B cell (primary cell): ENCODE measurements at regions not wholly inside any gene's neighbourhood (a gene's known extent, or its start where the extent isn't known, plus 50 kb on each side); places are given as distances from the start of the nearest gene placed in this dataset.

Source experiments
- ATAC-seq: fragments of 200-7000 bp; cut with Tn5 transposase; one replicate; pipeline ENCODE4 v1.10.0; 2021; ENCODE audit warnings: low read depth, mild to moderate bottlenecking, moderate number of reproducible peaks, moderate library complexity
- CTCF ChIA-PET: fragments of 350-600 bp; sonication (Branson Sonifier 250); formaldehyde crosslinking; loops from one replicate; lab custom pipeline; 2021; ENCODE audit warnings: antibody characterized with exemption, inconsistent platforms; lab: Charles Lee
- POLR2A ChIA-PET: fragments of 350-600 bp; sonication (Branson Sonifier 250); formaldehyde crosslinking; loops from one replicate; lab custom pipeline; 2021; ENCODE audit warnings: antibody characterized with exemption; lab: Charles Lee
- DNase-seq: peaks from one replicate; pipeline ENCODE4 v3.0.0; 2013
- H2AFZ ChIP-seq: 2 replicates; pipeline ENCODE4 v1.6.1; 2012; ENCODE audit warnings: mild to moderate bottlenecking, low read depth, low read length; ENCODE audit not compliant: insufficient read depth, poor library complexity, severe bottlenecking
- H3K27ac ChIP-seq, 2 donors: 1 replicate in 1 of 2; 2 replicates in 1 of 2; pipeline ENCODE4 v1.5.1; 2012 to 2013; ENCODE audit warnings: low read length in 2 of 2, mild to moderate bottlenecking in 2 of 2, moderate library complexity in 1 of 2
- H3K27me3 ChIP-seq, 4 experiments: fragments of 200-600 bp in 1 of 4; sonication (generic) in 1 of 4; replicated peaks in 1 of 4; 1 replicate in 2 of 4; 2 replicates in 2 of 4; pipeline versions ENCODE4 v1.6.1 to v1.7.0; 2013 to 2016; ENCODE audit warnings: low read length in 3 of 4, mild to moderate bottlenecking in 2 of 4, mixed read lengths in 1 of 4, moderate library complexity in 1 of 4; ENCODE audit not compliant: insufficient read depth in 4 of 4, control insufficient read depth in 3 of 4; ENCODE audit errors: control extremely low read depth in 1 of 4
- H3K36me3 ChIP-seq, 2 experiments: replicated peaks in 1 of 2; 1 replicate in 1 of 2; 2 replicates in 1 of 2; pipeline versions ENCODE4 v1.6.1 to v1.7.1; 2013; ENCODE audit warnings: low read length in 1 of 2; ENCODE audit not compliant: insufficient read depth in 2 of 2, control insufficient read depth in 1 of 2; ENCODE audit errors: control extremely low read depth in 1 of 2, extremely low read depth in 1 of 2
- H3K4me1 ChIP-seq, 2 donors: fragments of 200-600 bp in 1 of 2; sonication (generic) in 1 of 2; 1 replicate in 1 of 2; 2 replicates in 1 of 2; pipeline versions ENCODE4 v1.5.1 to v1.6.1; 2013 to 2017; ENCODE audit warnings: low read length in 2 of 2; ENCODE audit not compliant: control insufficient read depth in 2 of 2, insufficient read depth in 2 of 2
- H3K4me2 ChIP-seq: replicated peaks from 2 replicates; pipeline ENCODE3; 2012; ENCODE audit warnings: mild to moderate bottlenecking, low read depth, low read length; ENCODE audit not compliant: poor library complexity, severe bottlenecking
- H3K4me3 ChIP-seq, 5 experiments: fragments of 200-600 bp in 1 of 5; sonication (generic) in 1 of 5; 1 replicate in 3 of 5; 2 replicates in 2 of 5; pipeline versions ENCODE4 v1.5.1 to v1.7.0; 2011 to 2016; ENCODE audit warnings: low read length in 4 of 5, mild to moderate bottlenecking in 4 of 5, low read depth in 2 of 5, control low read depth in 1 of 5, moderate library complexity in 1 of 5; ENCODE audit not compliant: insufficient read depth in 1 of 5; ENCODE audit errors: control extremely low read depth in 1 of 5, extremely low read depth in 1 of 5
- H3K79me2 ChIP-seq: fragments of 200-600 bp; sonication (generic); one replicate; pipeline ENCODE4 v1.6.0; 2016; ENCODE audit warnings: low read length; ENCODE audit not compliant: control insufficient read depth, insufficient read depth
- H3K9ac ChIP-seq: fragments of 200-600 bp; sonication (generic); 2 replicates; pipeline ENCODE4 v1.6.1; 2017; ENCODE audit warnings: mild to moderate bottlenecking, low read length, moderate library complexity
- H3K9me3 ChIP-seq, 3 donors: one replicate each; pipeline versions ENCODE4 v1.6.1 to v1.7.1; 2013; ENCODE audit warnings: low read length in 2 of 3; ENCODE audit not compliant: control insufficient read depth in 2 of 3, insufficient read depth in 1 of 3; ENCODE audit errors: control extremely low read depth in 1 of 3
- H4K20me1 ChIP-seq: 2 replicates; pipeline ENCODE4 v1.6.0; 2012; ENCODE audit warnings: mild to moderate bottlenecking, low read length; ENCODE audit not compliant: insufficient read depth, control insufficient read depth, poor library complexity, severe bottlenecking
- H3K27ac Mint-ChIP-seq: one replicate; pipeline ENCODE4 v1.8.0; 2021; ENCODE audit warnings: mixed read lengths
- H3K27me3 Mint-ChIP-seq: one replicate; pipeline ENCODE4 v1.8.0; 2021; ENCODE audit warnings: mixed read lengths
- H3K4me1 Mint-ChIP-seq: one replicate; pipeline ENCODE4 v1.8.0; 2021; ENCODE audit warnings: mixed read lengths
- H3K4me3 Mint-ChIP-seq: one replicate; pipeline ENCODE4 v1.8.0; 2021; ENCODE audit warnings: mixed read lengths
- H3K9me3 Mint-ChIP-seq: one replicate; pipeline ENCODE4 v1.8.0; 2022; ENCODE audit warnings: mixed read lengths; ENCODE audit not compliant: insufficient read depth
- EZH2 ChIP-seq: IDR thresholded peaks from 2 replicates; pipeline ENCODE4 v1.6.1; 2012; ENCODE audit warnings: borderline replicate concordance, low read depth, mild to moderate bottlenecking, moderate library complexity, low read length; ENCODE audit not compliant: insufficient read depth, poor library complexity, severe bottlenecking
- WGBS: methylation state at CpG from one replicate; pipeline ENCODE4 v1.1.5; 2013; ENCODE audit warnings: missing lambda C conversion rate; ENCODE audit not compliant: insufficient coverage; 5-methylcytosine and 5-hydroxymethylcytosine counted together
- intact Hi-C: fragments of 100-400 bp; cut with micrococcal nuclease; formaldehyde crosslinking; loops from one replicate; pipeline ENCODE4 v1.10.0; 2022
- TF ChIP-seq, protein P1 (sequence below): fragments of 200-600 bp; IDR thresholded peaks from one replicate; pipeline ENCODE4 v1.8.0; 2022; ENCODE audit warnings: antibody characterized with exemption, mild to moderate bottlenecking

- DNase-seq (no peak), ATAC-seq (no peak)
- no peaks in the 10 kb centered on the region for H3K27me3 Mint-ChIP-seq
- Histone ChIP-seq H3K27me3 (no peaks in the 10 kb centered on the region), H2AFZ (no peak overlapping the region), H3K79me2 (no peaks in the 10 kb centered on the region), H3K4me3 (no peak overlapping the region), H3K9me3 (no peaks in the 10 kb centered on the region), H3K4me2 (no peak overlapping the region), H3K36me3 (no peaks in the 10 kb centered on the region), H4K20me1 (no peaks in the 10 kb centered on the region), H3K9ac (no peak overlapping the region), H3K4me1 (no peaks in the 10 kb centered on the region), H3K27ac (no peak overlapping the region)
- H3K27ac Mint-ChIP-seq: no peak overlapping the region
- H3K4me1 Mint-ChIP-seq: no peaks in the 10 kb centered on the region
- intact Hi-C loops: no loop called here
- CTCF ChIA-PET: interaction anchor here (0.7 kb wide), 1 partner anchor 178 kb away, joined by 3 read pairs; no protein-coding TSS in a partner anchor
- TF ChIP-seq EZH2: no peak
- TF ChIP-seq, protein P1, sequence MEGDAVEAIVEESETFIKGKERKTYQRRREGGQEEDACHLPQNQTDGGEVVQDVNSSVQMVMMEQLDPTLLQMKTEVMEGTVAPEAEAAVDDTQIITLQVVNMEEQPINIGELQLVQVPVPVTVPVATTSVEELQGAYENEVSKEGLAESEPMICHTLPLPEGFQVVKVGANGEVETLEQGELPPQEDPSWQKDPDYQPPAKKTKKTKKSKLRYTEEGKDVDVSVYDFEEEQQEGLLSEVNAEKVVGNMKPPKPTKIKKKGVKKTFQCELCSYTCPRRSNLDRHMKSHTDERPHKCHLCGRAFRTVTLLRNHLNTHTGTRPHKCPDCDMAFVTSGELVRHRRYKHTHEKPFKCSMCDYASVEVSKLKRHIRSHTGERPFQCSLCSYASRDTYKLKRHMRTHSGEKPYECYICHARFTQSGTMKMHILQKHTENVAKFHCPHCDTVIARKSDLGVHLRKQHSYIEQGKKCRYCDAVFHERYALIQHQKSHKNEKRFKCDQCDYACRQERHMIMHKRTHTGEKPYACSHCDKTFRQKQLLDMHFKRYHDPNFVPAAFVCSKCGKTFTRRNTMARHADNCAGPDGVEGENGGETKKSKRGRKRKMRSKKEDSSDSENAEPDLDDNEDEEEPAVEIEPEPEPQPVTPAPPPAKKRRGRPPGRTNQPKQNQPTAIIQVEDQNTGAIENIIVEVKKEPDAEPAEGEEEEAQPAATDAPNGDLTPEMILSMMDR: no peak
- WGBS: 97% methylated on average over 4 of the region's 9 CpGs
- POLR2A ChIA-PET: no interaction called here
- H3K4me3 Mint-ChIP-seq: no peak overlapping the region
- no peaks in the 10 kb centered on the region for H3K9me3 Mint-ChIP-seq
Observed at GRCh38 chr2:220041447-220041846, 414.0 kb downstream of the SLC4A3 start.

DNA sequence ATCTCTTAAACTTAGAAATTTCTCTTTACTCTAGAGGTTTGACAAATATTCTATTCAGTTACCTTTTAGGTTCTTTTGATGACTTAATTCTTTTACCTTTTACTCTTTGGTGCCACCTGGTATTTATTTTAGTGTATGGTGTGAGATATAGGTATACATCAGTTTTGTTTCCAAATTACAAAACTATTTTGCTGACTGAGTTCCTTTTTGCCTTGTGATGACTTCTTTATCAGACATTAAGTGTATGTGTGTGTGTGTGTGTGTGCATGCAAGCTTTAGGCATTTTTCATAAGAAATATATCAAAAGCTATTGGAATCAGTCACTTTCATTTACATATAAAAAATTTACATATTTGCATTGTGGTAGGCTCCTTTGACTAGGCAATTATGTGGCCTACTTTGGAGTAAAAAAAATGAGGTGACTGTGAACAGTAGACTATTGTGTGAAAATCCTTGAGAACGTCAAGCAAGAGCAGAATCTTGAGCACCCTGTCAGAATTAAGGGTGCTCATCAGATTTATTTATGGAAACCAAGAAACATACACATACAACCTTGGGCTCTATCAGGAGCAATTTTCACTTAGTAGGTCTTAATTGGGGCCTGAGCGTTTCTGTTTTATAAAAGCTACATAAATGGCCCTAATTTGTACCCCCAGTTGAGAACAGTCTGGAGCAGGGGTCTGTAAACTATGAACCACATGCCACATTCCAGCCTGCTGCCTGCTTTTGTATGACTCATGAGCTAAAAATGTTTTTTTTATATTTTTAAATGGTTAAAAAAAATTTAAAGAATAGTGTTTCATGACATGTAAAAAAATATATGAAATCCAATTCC is 415.9 kb downstream of the SLC4A3 start:
- POLR2A ChIA-PET: no interaction called here
- no peak overlapping the region for H3K27ac Mint-ChIP-seq
- no peak for ATAC-seq
- no peaks in the 10 kb centered on the region for H3K9me3 Mint-ChIP-seq
- H3K4me1 ChIP-seq: no peaks in the 10 kb centered on the region
- H2AFZ ChIP-seq: no peak overlapping the region
- H4K20me1 ChIP-seq: no peaks in the 10 kb centered on the region
- CTCF ChIA-PET: no interaction called here
- H3K36me3 ChIP-seq: no peaks in the 10 kb centered on the region
- H3K27me3 ChIP-seq: no peaks in the 10 kb centered on the region
- H3K79me2 ChIP-seq: no peaks in the 10 kb centered on the region
- no peak overlapping the region for H3K4me3 Mint-ChIP-seq
- no peaks in the 10 kb centered on the region for H3K27me3 Mint-ChIP-seq
- H3K4me1 Mint-ChIP-seq: no peaks in the 10 kb centered on the region
- no peak overlapping the region for H3K27ac ChIP-seq
- no CpG with 5 or more reads among the region's 2 CpGs for WGBS
- TF ChIP-seq, protein P1: no peak
- TF ChIP-seq EZH2: no peak
- no peak for DNase-seq
- H3K4me2 ChIP-seq: no peak overlapping the region
- no peak overlapping the region for H3K4me3 ChIP-seq
- no peaks in the 10 kb centered on the region for H3K9me3 ChIP-seq
- intact Hi-C loops: no loop called here
- H3K9ac ChIP-seq: no peak overlapping the region
